ENCODE measurements at regions not wholly inside any gene's neighbourhood (a gene's known extent, or its start where the extent isn't known, plus 50 kb on each side); places are given as distances from the start of the nearest gene placed in this dataset.
A peak's percentile ranks its signal among the peaks of the same experiment; 100 is the strongest.

DNA sequence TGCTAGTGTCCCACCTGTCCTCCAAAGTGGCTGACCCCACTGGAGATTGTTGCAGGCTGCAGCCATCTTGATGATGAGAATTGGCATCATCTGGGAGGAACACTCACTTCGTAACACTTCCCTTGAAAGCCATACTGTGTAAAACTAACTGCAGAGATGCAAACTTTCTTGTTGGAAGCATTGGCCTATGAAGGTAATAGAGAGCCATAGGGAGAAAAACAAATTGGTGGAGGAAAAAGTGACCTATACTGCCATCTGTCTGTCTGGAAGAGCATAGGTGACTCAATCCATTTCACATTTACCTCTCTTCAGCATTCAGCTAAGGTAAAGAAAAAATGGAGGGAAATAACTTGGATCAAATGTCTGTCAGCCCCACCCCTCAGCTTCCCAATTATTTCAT is 473.4 kb downstream of the NTRK2 start:
- H3K27ac ChIP-seq, result no peak overlapping the region
- TF ChIP-seq, protein P1, sequence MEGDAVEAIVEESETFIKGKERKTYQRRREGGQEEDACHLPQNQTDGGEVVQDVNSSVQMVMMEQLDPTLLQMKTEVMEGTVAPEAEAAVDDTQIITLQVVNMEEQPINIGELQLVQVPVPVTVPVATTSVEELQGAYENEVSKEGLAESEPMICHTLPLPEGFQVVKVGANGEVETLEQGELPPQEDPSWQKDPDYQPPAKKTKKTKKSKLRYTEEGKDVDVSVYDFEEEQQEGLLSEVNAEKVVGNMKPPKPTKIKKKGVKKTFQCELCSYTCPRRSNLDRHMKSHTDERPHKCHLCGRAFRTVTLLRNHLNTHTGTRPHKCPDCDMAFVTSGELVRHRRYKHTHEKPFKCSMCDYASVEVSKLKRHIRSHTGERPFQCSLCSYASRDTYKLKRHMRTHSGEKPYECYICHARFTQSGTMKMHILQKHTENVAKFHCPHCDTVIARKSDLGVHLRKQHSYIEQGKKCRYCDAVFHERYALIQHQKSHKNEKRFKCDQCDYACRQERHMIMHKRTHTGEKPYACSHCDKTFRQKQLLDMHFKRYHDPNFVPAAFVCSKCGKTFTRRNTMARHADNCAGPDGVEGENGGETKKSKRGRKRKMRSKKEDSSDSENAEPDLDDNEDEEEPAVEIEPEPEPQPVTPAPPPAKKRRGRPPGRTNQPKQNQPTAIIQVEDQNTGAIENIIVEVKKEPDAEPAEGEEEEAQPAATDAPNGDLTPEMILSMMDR (IDR thresholded peaks at IDR 0.05), result peak; percentile 65
- no peak for TF ChIP-seq ZFX (IDR thresholded peaks at IDR 0.05; ENCODE audit: borderline replicate concordance)

DNA sequence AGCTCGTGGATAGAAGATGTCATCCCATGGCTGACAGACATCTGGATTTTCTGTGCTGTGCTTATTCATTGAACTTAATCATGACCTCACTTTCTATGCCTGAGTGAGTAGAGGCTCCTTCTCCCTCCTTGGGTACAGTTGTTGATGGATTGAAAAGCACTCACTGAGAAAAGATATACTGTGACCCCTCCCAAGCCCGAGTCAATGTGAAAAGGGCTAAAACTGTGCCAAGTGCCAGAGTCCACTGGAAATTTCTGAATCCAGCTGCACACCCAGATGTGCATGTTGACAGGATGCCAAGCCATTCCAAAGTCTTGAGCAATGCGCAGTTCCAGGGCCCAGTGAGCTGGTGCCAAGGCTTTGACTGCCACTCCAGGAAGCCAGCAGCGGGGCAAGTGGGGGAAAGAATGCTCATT is 473.0 kb downstream of the NTRK2 start:
- TF ChIP-seq, protein P1 (IDR thresholded peaks at IDR 0.05), result no peak
- TF ChIP-seq ZFX (IDR thresholded peaks at IDR 0.05; ENCODE audit: borderline replicate concordance), result no peak

GRCh38 chr9:85137696-85138095 is 468.2 kb downstream of the NTRK2 start:
- TF ChIP-seq, protein P1 (IDR thresholded peaks at IDR 0.05), result no peak
- TF ChIP-seq ZFX (IDR thresholded peaks at IDR 0.05; ENCODE audit: borderline replicate concordance), result no peak
- no peak overlapping the region for H3K27ac ChIP-seq

More for the DNA sequence above, 473.0 kb downstream of the NTRK2 start:
- no peak overlapping the region for H3K27ac ChIP-seq

- TF ChIP-seq ZFX (IDR thresholded peaks at IDR 0.05; ENCODE audit: borderline replicate concordance), result no peak
- TF ChIP-seq, protein P1 (IDR thresholded peaks at IDR 0.05), result no peak
- no peak overlapping the region for H3K27ac ChIP-seq
These were observed 467.5 kb downstream of the NTRK2 start for GRCh38 chr9:85136987-85137386.

- no peak overlapping the region for H3K27ac ChIP-seq
- TF ChIP-seq ZFX (IDR thresholded peaks at IDR 0.05; ENCODE audit: borderline replicate concordance), result no peak
- TF ChIP-seq, protein P1 (IDR thresholded peaks at IDR 0.05), result no peak
These were observed 467.0 kb downstream of the NTRK2 start for GRCh38 chr9:85136507-85136906.

DNA sequence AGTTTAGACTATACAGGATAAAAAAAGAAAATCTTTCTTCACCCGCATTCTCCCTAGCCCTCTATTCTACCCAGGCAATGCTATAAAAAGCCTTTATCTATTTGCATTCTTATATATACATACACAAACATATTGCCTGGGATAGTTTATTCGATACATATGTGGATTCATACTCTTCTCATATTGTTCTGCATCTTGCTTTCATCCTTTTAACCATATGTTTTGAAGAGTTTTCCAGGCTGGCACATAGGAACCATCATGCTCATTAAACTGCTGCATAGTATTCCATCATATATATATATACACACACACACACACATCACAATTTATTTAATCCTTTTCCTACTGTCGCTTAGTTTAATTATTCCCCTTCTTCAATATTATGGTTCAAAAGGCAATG is 461.2 kb downstream of the NTRK2 start:
- no peak for TF ChIP-seq ZFX (IDR thresholded peaks at IDR 0.05; ENCODE audit: borderline replicate concordance)
- TF ChIP-seq, protein P1 (IDR thresholded peaks at IDR 0.05), result no peak
- H3K27ac ChIP-seq, result no peak overlapping the region

DNA sequence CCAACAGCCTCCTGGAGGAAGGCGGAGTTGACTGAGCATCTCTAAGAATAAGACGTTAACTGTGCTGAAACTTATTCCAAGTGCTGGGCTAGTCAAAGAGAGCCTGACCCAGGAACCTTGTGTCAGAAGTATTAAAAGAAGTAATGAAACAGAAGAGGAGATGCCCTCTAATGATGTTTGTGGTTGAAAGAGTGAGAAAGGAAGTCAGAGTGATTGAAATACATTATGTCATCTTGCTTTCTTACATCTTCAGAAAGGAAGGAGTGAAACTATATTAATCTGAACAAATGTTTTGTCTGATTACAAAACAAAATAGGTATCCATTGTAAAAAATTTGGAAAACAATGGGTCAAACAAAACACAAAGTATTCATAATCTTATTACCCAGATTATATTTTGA is 460.7 kb downstream of the NTRK2 start:
- no peak overlapping the region for H3K27ac ChIP-seq
- TF ChIP-seq ZFX (IDR thresholded peaks at IDR 0.05; ENCODE audit: borderline replicate concordance), result no peak
- TF ChIP-seq, protein P1 (IDR thresholded peaks at IDR 0.05), result no peak
